AG04449 (cell line): ENCODE measurements at regions not wholly inside any gene's neighbourhood (a gene's known extent, or its start where the extent isn't known, plus 50 kb on each side); places are given as distances from the start of the nearest gene placed in this dataset.

Experiments used
- CTCF ChIA-PET: fragments of 350-600 bp; formaldehyde crosslinking; extraction: SDS; loops from one replicate; lab custom pipeline; 2021; ENCODE audit warnings: antibody characterized with exemption; lab: Yijun Ruan, JAX
- POLR2A ChIA-PET: fragments of 400-600, 350-600 bp; formaldehyde crosslinking; extraction: SDS; loops from one replicate; lab custom pipeline; 2020; ENCODE audit warnings: antibody characterized with exemption, inconsistent platforms; lab: Yijun Ruan, JAX
- DNase-seq: peaks from one replicate; pipeline ENCODE4 v3.0.0-alpha.2; 2010; ENCODE audit warnings: low read depth, low spot score
- H3K4me3 ChIP-seq: 2 replicates; pipeline ENCODE4 v1.5.1; 2011; ENCODE audit warnings: low read depth, mild to moderate bottlenecking, control low read depth, low read length
- TF ChIP-seq, protein P1 (sequence below): IDR thresholded peaks from one replicate; pipeline ENCODE4 v1.5.1; 2011; ENCODE audit warnings: mild to moderate bottlenecking, moderate library complexity, low read length, control low read depth, inconsistent platforms; ENCODE audit not compliant: insufficient read depth; ENCODE audit errors: missing control alignments

DNA sequence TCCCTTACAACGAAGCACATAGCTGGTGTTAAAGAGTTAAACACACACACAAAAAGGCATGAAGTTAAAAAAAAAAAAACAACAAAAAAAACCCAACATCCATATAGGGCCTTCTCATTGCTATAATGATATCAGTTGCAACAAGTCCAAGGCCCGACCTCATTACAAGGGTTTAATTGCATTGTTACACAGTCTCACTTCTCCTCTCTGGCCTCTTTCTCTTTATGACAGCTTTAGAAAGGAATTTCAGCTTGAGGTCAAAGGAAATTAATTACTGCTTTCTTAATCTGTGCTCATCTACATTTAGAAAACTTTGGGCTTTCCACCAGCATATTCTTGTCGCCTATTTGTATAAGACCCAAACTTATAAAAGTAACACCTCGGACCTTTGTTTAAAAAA, 342.1 kb downstream of the NR2F2 start:
- ChIA-PET CTCF (no interaction called here), POLR2A (no interaction called here)
- no peak for DNase-seq

GRCh38 chr15:96678386-96678785, 347.9 kb downstream of the NR2F2 start:
- no peak overlapping the region for H3K4me3 ChIP-seq
- ChIA-PET POLR2A (no interaction called here), CTCF (no interaction called here)
- TF ChIP-seq, protein P1, sequence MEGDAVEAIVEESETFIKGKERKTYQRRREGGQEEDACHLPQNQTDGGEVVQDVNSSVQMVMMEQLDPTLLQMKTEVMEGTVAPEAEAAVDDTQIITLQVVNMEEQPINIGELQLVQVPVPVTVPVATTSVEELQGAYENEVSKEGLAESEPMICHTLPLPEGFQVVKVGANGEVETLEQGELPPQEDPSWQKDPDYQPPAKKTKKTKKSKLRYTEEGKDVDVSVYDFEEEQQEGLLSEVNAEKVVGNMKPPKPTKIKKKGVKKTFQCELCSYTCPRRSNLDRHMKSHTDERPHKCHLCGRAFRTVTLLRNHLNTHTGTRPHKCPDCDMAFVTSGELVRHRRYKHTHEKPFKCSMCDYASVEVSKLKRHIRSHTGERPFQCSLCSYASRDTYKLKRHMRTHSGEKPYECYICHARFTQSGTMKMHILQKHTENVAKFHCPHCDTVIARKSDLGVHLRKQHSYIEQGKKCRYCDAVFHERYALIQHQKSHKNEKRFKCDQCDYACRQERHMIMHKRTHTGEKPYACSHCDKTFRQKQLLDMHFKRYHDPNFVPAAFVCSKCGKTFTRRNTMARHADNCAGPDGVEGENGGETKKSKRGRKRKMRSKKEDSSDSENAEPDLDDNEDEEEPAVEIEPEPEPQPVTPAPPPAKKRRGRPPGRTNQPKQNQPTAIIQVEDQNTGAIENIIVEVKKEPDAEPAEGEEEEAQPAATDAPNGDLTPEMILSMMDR = no peak
- no peak for DNase-seq

More for the DNA sequence above, 342.1 kb downstream of the NR2F2 start:
- TF ChIP-seq, protein P1 = no peak
- no peak overlapping the region for H3K4me3 ChIP-seq

- POLR2A ChIA-PET = no interaction called here
- TF ChIP-seq, protein P1 = no peak
- no peak overlapping the region for H3K4me3 ChIP-seq
- CTCF ChIA-PET = no interaction called here
- no peak for DNase-seq
Observed at GRCh38 chr15:96687388-96688107, 357.0 kb downstream of the NR2F2 start.

DNA sequence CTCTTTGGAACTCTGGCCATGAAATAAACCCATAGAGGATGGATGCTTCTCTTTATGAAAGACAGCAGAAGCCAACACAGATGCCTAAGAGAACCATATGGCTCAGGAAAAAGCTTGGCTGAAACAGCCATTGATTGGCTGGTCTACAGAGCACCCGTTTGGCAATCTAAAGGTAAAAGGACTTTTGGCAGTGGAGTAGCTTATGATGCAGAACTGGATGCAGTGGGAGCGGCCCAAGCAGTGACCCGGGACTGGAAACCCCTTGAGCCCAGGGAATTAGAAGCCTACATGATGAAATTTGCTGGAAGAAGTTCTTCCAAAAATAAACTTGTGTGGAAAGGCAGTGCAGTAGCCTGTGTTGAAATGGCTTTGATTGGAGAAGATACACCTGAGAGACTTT, 360.2 kb downstream of the NR2F2 start:
- CTCF ChIA-PET = no interaction called here
- TF ChIP-seq, protein P1 = no peak
- no peak for DNase-seq
- POLR2A ChIA-PET = no interaction called here
- no peak overlapping the region for H3K4me3 ChIP-seq

DNA sequence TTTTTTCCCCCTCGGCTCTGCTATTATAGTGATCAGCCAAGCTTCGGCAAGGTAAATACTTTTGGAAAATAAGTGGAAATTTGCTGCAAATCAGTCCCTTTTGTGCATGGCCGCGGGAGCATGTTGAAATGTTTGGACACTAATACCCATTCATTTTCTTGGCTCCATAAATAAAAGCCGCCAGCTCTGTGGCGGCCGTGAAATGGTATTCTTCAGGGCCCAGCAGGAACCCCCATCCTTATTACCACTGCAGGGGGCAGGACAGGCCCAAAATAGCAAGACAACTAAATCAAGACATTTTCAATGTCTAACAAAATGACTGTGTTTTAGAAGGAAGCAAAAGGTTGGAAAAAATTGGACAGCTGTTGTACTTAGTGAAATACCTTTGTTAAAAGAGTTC, 362.3 kb downstream of the NR2F2 start:
- DNase-seq = no peak
- TF ChIP-seq, protein P1 = no peak
- no peak overlapping the region for H3K4me3 ChIP-seq
- POLR2A ChIA-PET = no interaction called here
- CTCF ChIA-PET = no interaction called here

DNA sequence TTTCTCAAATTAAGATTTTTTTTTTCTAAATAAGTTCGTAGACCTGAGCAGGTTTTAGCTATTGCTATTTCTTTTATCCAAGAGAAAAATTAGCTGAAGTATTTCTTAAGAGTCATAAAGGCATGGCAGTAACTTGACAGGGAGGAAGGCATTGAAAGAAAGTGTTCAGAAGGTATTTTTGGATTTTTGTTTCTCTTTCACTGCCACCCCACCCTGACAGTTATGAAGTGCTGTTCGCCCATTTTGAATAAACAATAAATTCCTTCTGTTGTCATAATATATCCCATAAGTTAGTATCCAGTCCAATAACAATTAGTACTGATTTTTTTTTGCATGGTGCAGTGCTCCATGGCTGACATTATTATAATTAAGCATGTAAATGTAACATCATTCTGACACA, 363.0 kb downstream of the NR2F2 start:
- DNase-seq = no peak
- ChIA-PET CTCF (no interaction called here), POLR2A (no interaction called here)
- TF ChIP-seq, protein P1 = no peak
- H3K4me3 ChIP-seq = no peak overlapping the region
